ENCODE measurements at regions not wholly inside any gene's neighbourhood (a gene's known extent, or its start where the extent isn't known, plus 50 kb on each side); places are given as distances from the start of the nearest gene placed in this dataset.
"Not testable (repeated sequence)": the region's sequence is repeated elsewhere in the genome, so short reads cannot be mapped to it uniquely, and the experiment has no call there.

DNA sequence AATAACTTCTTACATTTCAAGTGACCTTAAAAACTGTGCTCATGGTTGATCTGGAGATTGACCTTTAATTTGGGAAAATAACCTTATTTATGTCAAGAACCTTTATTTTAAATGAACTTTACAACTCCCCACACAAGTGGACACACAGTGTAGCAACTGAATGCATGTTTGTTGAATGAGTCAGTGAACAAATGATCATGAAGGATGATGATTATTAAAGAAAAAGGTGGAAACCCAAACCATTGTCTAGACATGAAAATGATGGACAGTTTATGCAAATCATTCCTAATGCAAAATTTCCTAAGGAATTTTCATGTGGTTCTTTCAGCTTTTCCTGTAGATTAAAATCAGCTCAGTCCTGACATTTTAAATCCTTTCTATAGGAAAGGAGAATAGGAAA, 439.8 kb upstream of the RUNX1 start:
- DNase-seq = no peak

DNA sequence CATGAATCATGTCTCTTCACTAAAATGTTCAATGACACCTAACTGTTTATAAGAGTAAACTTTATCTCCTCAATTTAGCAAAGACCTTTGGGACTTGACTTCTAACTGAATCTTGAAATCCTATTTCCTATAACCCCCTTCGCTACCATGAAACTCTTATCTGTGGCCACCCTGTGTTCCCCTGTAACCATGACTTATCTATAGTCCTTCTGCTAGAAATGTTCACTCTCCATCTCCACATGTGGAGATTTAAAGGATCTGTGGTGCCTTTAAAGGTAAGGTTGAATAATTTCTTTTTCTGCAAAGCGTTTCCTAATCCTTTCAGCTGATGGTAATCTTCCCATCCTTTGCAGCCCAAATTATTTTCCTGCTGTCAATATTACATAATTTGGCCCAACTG, 436.3 kb upstream of the RUNX1 start:
- no peak for DNase-seq

DNA sequence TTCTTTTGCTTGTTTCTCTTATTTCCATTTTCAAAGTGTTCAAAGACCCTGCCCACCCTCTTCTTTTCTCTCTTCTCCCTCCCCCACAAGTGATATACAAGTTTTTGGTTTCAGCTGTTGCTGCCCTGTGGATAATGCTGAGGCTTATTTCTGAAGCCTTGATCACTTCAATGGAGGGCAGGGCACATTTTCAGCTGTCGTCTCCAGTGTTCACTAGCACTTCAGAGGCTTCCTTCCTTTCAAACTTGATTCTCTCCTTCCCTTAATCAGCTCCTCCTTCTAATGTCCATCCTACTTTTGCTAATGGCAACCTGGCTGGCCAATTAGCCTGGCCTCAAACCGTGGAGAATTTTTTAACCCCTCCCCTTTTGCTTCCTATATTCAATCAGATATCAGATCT, 435.7 kb upstream of the RUNX1 start:
- DNase-seq = no peak

DNA sequence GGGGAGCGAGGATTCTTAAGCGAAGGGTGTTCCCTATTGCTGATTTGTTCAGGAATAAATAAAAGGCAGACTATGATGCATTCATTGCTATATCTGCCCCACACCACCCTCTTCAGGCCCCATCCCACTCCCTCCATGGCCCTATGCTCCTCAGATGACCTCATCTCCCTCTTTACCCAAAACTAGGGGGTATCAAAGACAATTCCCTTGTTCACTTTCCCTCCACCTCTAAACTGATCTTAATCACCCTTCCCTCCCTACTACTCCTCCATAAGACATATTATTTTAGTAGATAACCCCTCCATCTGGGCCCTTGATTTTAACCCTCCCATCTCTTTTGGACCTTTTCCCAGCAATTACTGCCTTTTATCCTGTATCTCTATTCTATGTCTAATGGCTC, 434.9 kb upstream of the RUNX1 start:
- no peak for DNase-seq

DNA sequence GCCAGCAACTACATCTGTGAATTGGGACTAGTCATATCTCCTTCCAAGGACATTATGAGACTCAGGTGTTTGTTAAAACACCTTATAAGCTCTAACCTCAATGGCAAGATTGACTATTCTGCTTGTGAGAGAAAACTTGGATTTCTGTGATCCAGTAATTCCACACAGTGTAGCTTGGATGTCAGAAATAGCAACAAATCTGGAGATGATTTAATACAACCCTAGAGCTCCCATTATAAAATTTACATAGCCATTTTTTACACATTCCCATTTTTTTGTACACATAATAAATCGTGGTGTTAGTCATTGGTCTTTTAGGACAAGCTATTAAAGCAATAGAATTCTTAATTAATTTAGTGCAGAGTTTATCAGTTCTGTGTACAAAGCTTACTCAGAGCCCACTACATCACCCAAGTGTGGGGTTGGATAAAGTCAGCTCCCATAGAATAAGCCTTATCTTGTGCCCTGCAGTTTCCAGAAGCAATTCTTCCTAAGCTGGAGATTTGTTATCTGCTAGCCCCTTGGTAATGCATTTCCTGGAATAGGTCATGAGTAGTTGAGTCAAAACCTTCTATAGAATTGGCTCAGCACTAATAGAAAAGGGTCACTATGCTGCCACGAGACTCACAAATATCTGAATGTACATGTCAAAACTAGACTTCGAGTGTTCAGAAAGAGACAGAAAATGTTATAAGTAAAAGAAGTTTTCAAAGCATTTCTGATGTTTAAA, 434.0 kb upstream of the RUNX1 start:
- DNase-seq = no peak

DNA sequence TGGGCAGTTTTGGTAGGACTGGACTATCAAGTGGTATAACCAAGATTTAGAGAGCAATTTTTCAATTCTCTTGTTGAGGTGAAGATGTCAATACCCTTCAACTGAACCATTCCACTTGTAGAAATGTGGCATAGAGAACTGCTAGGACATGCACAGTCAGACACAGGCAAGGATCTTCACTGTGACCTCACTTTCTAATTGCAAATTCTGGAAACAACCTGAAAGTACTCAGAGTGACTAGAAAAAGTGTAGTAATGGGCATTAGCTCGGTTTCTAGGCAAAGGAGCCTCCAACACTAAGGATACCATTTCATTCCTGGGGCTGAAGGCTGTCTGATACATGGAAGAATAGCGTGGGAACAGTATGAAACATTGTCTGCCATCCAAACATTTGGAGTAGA, 433.0 kb upstream of the RUNX1 start:
- no peak for DNase-seq

DNA sequence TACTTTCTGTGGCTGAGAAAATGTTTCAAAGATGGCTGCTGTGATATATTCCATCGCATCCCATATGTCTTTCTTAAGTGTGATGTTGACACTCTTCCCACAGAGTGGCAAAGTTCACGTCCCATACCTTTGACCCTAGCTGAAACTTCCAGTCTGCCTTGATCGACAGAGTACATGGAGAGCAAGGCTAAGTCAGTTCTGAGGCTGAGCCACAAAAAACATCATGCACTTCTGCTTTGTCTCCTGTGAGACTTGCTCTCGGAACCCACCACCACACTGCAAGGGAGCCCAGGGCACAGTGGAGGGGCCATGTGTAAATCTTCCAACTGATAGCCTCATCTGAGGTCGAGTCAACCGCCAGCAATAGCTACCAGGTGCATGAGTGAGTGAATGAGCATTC, 431.9 kb upstream of the RUNX1 start:
- no peak for DNase-seq

DNA sequence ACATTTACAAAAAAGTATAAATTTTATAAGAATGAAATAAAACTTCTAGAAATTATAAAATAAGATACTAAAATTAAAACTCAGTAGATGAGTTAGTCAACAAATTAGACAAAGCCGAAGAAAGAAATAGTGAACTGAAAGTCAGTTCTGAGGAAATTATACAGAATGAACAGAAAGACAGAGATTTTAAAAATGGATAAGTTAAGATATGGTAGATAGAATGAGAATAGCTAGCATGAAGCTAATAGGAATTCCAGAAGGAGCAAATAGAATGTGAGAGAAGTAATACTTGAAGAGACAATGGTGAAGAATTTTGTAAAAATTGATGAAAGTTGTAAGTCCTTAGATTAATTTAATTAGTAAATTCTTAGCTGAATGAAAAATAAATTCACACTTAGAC, 430.4 kb upstream of the RUNX1 start:
- DNase-seq = no peak

DNA sequence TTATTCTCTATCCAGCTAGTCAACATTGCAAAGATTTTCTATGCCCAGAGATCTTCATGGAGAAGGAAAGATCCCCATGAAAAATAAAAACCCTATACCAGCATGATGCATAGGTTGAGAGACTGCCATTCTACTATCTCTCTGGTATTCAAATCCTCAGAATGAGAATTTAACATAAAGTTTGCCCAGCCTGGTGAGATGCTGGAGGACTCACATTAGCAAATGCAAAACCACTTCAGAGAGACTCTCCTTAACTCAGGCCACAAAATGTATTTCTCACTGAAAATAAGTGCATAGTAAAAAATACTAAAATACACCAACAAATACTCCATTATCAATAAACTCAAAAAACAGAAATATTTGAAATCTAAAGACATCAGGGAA, 430.0 kb upstream of the RUNX1 start:
- DNase-seq = no peak

DNA sequence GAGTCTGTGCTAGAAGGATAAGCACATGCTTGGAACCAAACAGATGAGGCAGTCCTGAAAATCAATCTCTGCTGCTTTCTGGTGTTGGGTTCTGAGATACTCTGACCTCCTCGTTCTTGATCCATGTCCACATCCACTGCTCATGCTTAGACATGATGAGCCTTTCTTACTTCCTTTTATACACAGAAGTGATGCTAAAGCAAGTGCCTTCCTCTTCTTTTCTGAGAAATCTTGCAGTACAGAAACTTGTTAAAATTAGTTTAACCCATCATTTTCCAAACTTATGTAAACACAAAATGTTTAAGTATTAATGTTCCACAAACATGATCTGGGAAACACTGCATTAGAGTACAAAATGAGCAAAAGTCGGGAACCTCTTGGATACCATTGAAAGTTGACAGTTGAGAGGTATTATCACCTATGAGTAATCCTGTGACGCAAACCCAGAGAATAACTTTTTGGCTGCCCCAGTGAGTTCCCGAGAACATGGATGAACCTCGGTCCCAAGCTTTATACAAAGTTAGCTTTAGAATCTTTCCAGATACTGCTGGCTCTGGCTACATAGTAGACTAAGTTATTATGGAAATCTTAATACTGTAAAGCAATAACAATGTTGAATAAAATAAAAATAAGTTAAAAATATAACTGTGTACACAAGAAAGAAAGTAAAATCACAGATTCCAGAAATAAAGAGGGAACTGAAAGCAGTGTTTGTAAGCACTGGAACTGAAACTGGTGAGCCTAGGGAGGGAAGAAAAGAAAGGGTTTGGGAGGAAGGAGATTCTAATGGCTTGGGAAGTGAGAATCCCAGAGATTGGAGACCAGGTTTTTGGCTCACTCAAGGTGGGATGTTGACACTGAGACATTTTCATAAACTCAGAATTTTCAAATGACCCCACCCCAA, 429.3 kb upstream of the RUNX1 start:
- DNase-seq = no peak

DNA sequence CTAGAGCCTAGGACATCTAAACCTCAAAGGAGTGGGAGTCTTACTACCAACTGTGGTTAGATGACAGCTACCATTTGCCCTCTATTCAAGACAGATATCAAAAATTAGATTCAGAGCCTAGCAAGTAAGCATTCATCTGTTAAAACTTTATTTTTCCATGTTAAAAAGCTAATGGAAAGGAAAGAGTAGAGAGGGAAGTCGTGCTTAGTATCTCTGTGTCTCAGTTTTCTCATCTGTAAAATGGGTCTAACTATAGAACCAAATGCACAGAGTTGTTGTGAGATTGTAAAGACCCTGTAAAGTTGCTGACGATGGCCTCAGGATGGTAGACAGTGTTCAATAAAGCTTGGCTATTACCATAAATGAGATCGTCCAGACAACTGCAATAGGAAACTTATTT, 428.5 kb upstream of the RUNX1 start:
- no peak for DNase-seq

DNA sequence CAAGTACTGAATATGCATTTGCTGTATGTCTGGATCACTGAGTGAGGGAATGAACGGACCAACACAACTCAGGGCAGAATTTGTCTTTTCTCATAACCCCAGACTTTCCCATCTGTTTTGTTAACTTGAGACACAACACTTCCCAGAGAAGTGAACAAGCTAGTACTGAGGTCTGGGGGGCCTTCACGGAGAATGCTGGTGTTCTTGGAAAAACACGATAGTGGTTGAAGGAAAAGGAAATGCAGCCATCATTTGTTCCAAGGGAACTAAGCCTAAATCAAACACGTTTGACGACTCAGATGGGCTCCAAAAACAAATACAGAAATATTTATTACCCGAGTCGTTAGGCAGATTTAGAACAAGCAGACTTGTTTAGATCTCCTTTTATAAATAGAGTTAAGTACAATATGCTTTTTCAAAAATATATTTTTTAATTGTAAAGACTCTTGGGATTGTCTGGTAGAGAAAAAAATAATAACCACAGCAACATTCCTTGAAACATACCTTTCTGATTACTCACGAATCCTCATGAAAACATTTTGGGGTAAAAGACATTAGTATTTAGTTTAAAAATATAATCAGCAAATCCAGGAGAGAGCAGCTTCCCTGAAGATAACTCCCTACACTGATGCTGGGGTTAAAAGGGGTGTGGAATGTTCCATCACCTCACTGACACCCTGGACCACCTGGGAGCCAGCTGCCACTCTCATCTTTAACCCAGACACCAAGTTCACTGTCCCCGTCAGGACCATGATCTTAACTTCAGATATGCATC, 427.7 kb upstream of the RUNX1 start:
- no peak for DNase-seq

DNA sequence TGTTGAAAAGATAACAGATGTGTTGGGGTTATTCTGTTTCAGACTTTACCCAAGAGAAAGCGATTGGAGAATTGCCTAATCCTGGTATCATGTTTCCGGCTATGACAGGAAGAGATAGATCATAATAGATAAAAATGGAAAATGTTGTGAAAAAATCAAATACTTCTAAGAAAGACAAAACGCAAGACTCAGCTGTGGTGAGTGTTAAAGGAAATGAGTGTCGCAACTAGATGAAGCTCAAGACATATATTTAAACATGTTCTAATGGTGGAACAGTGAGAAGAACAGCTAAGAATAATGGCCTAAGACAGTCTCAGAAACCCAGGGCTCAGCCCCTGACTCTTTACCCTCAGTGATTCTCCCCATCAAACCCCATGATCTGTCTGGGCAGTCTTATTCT, 426.7 kb upstream of the RUNX1 start:
- DNase-seq = no peak

DNA sequence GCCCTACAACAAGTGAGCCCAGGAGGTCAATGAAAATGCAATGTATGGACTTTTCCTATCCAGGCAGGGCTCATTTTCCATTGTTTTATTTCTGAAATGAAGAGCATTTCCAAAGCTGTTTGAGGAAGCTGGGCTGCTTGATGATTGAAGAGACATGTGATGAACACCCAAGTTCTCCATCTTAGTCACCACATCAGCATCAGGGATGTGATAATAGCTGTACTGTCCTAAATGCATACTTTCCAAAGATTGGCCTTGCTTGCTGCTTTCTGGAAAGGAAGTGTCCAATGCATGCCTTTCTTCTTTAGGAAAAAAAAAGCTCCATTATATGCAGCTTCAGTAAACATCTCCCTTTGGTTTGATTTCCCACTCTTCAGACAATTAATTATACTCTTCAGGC, 425.9 kb upstream of the RUNX1 start:
- no peak for DNase-seq

DNA sequence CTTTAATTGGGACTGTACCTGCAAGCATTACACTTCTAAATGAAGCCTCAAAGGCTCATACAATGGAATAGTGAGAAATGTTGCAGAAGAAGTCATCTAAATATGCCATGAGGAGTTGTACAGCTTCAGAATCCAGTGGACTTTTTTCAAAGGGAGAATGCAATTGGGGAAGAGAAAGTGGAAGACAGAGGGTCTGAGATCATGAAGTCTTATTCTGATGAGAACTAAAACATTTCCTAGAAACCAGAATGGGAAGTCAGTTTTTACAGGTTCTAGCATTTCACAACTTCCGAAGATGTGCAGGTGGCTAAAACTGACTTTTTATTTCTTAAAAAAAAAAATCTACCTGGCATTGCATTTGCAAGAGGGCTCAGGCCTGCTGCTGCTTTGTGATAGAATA, 424.4 kb upstream of the RUNX1 start:
- no peak for DNase-seq

DNA sequence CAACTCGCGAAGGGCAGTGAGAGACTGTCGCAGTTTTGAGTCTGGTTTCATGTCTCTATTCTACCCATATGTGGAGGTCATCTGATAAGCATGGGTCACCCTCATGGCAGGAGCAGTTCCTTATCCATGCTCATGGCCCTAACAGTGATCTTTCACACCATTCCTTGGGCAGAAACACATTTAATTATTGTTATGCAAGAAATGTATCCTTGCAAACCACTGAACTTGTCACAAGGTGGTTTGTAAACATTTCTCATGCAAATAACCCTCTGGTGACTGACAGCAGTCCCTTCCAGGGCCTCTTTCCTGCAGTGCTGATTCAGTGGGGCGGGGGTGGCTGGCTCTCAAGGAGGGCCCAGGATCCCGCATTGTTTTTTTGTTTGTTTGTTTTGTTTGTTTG, 421.4 kb upstream of the RUNX1 start:
- DNase-seq = no peak

DNA sequence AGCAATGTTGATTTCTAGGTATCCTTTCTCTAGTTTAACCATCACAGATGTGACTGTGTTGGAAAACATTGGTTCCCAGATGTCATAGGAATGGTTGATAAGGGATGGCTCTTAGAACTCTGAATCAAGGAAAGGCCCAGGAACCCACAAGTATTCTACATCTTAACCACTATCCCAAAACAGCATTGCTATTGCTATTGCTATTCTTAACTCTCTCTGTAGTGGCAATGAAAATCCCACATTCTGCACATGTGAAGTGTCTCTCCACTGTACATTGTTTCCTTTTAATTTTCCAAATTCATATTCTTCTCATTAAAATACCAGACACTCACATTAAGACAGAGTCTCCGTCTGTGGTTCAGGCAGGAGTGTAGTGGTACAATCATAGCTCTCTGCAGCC, 420.4 kb upstream of the RUNX1 start:
- no peak for DNase-seq

DNA sequence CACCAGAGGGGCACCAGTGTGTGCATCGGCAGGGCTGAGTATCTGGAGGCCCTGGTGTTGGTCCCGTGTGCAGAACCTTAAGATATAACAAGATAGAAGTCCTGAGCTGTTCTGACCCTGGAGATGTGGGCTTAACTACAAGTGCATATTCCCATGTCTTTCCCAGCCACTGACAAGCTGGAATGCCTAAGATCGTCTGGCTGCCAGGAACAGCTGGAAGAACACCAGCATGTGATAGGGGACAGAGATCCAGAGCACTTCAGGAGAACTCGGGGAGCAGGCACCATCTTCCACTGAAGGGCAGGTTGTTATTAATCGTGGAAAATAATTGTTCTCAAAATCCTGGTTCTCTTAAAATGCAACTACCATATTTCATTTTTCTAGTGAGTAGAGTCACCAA, 419.9 kb upstream of the RUNX1 start:
- no peak for DNase-seq

DNA sequence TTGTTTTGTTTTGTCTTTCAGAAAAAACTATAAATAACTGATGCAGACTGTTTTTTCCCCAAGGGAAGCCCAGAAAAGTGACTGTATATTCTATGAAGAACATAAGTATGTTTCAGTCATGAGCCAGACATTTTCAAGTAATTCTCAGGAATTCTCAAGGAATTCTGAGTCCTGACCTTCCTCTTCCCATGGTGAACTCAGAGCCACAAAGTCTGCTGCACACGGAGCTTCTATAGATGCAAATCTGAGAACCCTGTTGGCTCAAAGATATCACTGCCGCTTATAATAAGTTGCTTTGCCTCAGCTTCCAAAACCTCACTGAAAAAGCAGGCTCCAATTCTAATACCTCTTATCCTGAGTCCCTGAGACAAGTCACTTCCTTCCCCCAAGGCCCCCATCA, 418.5 kb upstream of the RUNX1 start:
- DNase-seq = no peak

DNA sequence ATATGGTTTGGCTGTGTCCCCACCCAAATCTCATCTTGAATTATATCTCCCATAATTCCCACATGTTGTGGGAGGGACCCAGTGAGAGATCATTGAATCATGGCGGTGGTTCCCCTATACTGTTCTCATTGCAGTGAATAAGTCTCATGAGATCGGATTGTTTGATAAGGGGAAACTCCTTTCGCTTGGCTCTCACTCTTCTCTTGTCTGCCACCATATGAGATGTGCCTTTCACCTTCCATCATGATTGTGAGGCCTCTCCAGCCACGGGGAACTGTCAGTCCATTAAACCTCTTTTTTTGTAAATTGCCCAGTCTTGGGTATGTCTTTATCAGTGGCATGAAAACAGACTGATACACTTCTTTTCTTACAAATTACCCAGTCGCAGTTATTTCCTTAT, 417.6 kb upstream of the RUNX1 start:
- not testable (repeated sequence) for DNase-seq

DNA sequence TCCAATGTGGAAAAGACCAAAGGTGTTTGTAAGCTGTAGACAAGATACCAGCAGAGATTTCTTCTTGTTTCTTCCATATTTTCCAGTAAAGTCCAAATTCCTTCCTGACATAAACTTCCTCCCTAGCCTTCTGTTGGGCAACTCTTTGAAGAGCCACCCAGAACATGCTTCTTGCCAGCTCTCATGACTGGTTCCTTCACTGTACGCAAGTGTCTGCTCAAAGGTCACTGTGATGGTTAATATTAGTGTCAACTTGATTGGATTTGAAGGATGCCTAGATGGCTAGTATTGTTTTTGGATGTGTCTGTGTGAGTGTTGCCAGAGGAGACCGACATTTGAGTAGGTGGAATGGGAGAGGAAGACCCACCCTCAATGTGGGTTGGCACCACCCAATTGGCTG, 416.6 kb upstream of the RUNX1 start:
- no peak for DNase-seq

DNA sequence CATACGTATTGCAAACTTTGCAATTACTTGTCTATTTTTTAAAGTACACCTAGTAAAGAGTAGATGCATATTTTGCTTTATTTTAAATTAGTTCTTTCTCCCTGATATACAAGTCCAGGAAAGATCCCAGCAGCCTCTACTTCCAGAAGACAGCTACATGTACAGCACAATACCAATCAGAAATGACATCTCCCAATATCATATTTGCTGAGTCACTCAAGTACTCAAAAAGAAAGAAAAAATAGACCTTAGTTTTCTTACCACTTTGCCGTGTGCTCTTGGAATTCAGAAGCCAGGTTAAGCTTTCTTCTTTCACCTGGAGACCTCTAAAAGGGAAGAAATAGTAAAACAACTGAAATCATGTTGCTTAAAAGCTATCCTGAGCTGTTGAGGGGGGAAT, 412.6 kb upstream of the RUNX1 start:
- DNase-seq = no peak

DNA sequence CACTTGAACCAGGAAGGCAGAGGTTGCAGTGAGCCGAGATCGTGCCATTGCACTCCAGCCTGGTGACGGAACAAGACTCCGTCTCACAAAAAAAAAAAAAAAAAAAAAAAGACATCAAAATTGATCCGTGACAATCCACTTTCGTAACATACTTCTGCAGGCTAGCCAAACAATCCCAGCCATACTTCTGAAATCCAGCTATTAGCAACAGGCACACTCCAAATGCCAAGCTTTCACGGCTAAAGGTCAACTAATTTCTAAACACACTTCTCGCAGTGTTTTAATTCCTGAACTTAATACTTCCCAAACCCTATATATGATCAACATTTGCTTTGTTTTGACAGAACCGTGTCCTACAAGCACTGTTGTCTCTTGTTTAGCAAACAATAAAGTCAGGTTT, 411.3 kb upstream of the RUNX1 start:
- DNase-seq = no peak
